Panc1 (cell line): ENCODE measurements at regions not wholly inside any gene's neighbourhood (a gene's known extent, or its start where the extent isn't known, plus 50 kb on each side); places are given as distances from the start of the nearest gene placed in this dataset.

Experiments used
- ATAC-seq: fragments of 200-7000 bp; cut with Tn5 transposase; 2 replicates; pipeline ENCODE4 v1.9.1; 2020; ENCODE audit warnings: mild to moderate bottlenecking, moderate library complexity
- BruUV-seq: library from RNA; stranded (reverse); fragments of 400-500 nt; replicated peaks from 2 replicates; lab custom pipeline; 2021; lab: Mats Ljungman, UMichigan
- CTCF ChIA-PET: fragments of 300-600 bp; sonication (Branson Sonifier 250); formaldehyde crosslinking; loops from one replicate; lab custom pipeline; 2022; ENCODE audit warnings: antibody characterized with exemption; lab: Charles Lee
- POLR2A ChIA-PET: fragments of 300-600 bp; sonication (Branson Sonifier 250); formaldehyde crosslinking; loops from one replicate; lab custom pipeline; 2022; ENCODE audit warnings: antibody characterized with exemption; lab: Charles Lee
- DNase-seq: peaks from one replicate; pipeline ENCODE4 v3.0.0-alpha.2; 2010; ENCODE audit warnings: low read depth, low spot score
- H3K27ac ChIP-seq: 2 replicates; pipeline ENCODE4 v1.5.1; 2011; ENCODE audit warnings: mild to moderate bottlenecking, low read length, inconsistent platforms
- H3K27me3 ChIP-seq: fragments of 200-500 bp; sonication (Bioruptor generic); 2 replicates; pipeline ENCODE4 v1.6.0; 2014; ENCODE audit warnings: low read length, inconsistent platforms; ENCODE audit not compliant: control insufficient read depth, insufficient read depth
- H3K36me3 ChIP-seq: fragments of 200-500 bp; sonication (Bioruptor generic); 2 replicates; pipeline ENCODE4 v1.5.1; 2014; ENCODE audit warnings: inconsistent platforms, mild to moderate bottlenecking, low read length, moderate library complexity; ENCODE audit not compliant: control insufficient read depth, insufficient read depth
- H3K4me1 ChIP-seq: 2 replicates; pipeline ENCODE4 v1.5.1; 2011; ENCODE audit warnings: inconsistent platforms, mild to moderate bottlenecking, low read length, moderate library complexity; ENCODE audit not compliant: control insufficient read depth, insufficient read depth
- H3K4me3 ChIP-seq, 2 experiments: 2 replicates each; pipeline ENCODE4 v1.5.1; 2011 to 2012; ENCODE audit warnings: low read depth in 2 of 2, low read length in 2 of 2, mild to moderate bottlenecking in 2 of 2, inconsistent platforms in 1 of 2, moderate library complexity in 1 of 2
- H3K9me3 ChIP-seq: fragments of 200-500 bp; sonication (Bioruptor generic); 2 replicates; pipeline ENCODE4 v1.5.1; 2014; ENCODE audit warnings: low read depth, mild to moderate bottlenecking, inconsistent platforms, low read length, moderate library complexity; ENCODE audit not compliant: control insufficient read depth, insufficient read depth
- POLR2AphosphoS5 ChIP-seq: IDR thresholded peaks from 2 replicates; pipeline ENCODE4 v1.6.1; 2012; ENCODE audit warnings: mild to moderate bottlenecking, low read depth, low read length, moderate library complexity
- SIN3A ChIP-seq: IDR thresholded peaks from 2 replicates; pipeline ENCODE4 v1.6.1; 2012; ENCODE audit warnings: low read depth, mild to moderate bottlenecking, low read length, moderate library complexity, borderline replicate concordance; ENCODE audit not compliant: insufficient read depth
- TCF7L2 ChIP-seq: IDR thresholded peaks from 2 replicates; pipeline ENCODE4 v1.6.1; 2011; ENCODE audit warnings: mild to moderate bottlenecking, low read depth, low read length, inconsistent platforms
- in situ Hi-C: cut with HindIII; loops from 2 replicates; pipeline ENCODE4 v1.10.0; 2016; ENCODE audit warnings: low sequenced_read_pairs, low pct_unique_long_range_greater_than_20kb
- intact Hi-C: fragments of 100-400 bp; cut with micrococcal nuclease; formaldehyde crosslinking; loops from one replicate; pipeline ENCODE4 v1.10.0; 2022; ENCODE audit not compliant: unreplicated experiment
- TF ChIP-seq, protein P1 (sequence below): fragments of 450-650 bp; IDR thresholded peaks from 2 replicates; pipeline ENCODE4 v1.5.1; 2017; ENCODE audit warnings: mild to moderate bottlenecking
- TF ChIP-seq, protein P2 (sequence below), 2 experiments: IDR thresholded peaks; 2 replicates each; pipeline ENCODE4 v1.6.1; 2011 to 2012; ENCODE audit warnings: low read depth in 2 of 2, control low read depth in 1 of 2, low read length in 1 of 2, mild to moderate bottlenecking in 1 of 2, moderate library complexity in 1 of 2; ENCODE audit not compliant: insufficient read depth in 1 of 2

DNA sequence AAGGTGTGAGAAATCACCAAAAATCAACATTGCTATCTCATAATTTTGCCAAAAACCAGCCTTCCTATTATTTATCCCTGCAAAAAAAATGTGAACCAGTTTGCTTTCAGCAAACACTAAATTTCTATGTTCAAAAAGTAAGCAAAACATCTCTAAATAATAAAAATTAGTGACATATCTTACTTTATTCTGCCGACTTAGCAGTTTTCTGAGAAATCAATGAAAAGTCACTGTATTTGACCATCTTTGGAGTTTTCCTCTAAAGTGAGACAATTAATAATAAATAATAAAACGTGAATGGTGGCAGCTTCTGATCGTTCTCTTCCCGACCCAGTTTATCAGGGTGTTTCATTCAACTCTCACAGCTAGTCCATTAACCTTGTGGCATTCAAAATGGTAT is 158.6 kb upstream of the TARS1 start:
- CTCF ChIA-PET: no interaction called here
- in situ Hi-C loops: no loop called here
- no peak overlapping the region for H3K27ac ChIP-seq

DNA sequence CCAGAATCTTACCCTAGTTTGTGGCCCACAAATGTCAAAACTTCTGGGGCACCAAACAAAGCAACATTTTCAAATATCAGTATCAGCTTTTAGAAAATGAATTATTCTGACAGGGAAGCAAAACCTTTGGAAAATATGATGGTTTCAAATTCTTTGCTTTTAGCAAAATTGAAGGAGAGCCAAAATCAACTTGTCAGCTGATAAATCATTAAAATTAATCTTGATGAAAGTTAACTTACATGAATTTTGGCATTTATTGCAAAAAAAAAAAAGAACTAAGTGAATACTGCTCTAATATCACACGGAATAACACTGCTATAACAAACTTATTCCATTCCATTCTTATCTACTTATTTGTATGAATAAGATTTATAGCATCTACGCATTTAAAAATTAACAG is 158.1 kb upstream of the TARS1 start:
- Histone ChIP-seq H3K9me3 (no peaks in the 10 kb centered on the region), H3K27ac (no peak overlapping the region), H3K27me3 (no peaks in the 10 kb centered on the region), H3K36me3 (no peaks in the 10 kb centered on the region), H3K4me3 (no peak overlapping the region), H3K4me1 (no peaks in the 10 kb centered on the region)
- ChIA-PET CTCF (no interaction called here), POLR2A (no interaction called here)
- no TSS peak for BruUV-seq
- ATAC-seq (no peak), DNase-seq (no peak)
- in situ Hi-C loops (no loop called here), intact Hi-C loops (no loop called here)
- TF ChIP-seq POLR2AphosphoS5: no peak
- no peak for TF ChIP-seq SIN3A
- TF ChIP-seq, protein P1, sequence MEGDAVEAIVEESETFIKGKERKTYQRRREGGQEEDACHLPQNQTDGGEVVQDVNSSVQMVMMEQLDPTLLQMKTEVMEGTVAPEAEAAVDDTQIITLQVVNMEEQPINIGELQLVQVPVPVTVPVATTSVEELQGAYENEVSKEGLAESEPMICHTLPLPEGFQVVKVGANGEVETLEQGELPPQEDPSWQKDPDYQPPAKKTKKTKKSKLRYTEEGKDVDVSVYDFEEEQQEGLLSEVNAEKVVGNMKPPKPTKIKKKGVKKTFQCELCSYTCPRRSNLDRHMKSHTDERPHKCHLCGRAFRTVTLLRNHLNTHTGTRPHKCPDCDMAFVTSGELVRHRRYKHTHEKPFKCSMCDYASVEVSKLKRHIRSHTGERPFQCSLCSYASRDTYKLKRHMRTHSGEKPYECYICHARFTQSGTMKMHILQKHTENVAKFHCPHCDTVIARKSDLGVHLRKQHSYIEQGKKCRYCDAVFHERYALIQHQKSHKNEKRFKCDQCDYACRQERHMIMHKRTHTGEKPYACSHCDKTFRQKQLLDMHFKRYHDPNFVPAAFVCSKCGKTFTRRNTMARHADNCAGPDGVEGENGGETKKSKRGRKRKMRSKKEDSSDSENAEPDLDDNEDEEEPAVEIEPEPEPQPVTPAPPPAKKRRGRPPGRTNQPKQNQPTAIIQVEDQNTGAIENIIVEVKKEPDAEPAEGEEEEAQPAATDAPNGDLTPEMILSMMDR: no peak
- TF ChIP-seq, protein P2, sequence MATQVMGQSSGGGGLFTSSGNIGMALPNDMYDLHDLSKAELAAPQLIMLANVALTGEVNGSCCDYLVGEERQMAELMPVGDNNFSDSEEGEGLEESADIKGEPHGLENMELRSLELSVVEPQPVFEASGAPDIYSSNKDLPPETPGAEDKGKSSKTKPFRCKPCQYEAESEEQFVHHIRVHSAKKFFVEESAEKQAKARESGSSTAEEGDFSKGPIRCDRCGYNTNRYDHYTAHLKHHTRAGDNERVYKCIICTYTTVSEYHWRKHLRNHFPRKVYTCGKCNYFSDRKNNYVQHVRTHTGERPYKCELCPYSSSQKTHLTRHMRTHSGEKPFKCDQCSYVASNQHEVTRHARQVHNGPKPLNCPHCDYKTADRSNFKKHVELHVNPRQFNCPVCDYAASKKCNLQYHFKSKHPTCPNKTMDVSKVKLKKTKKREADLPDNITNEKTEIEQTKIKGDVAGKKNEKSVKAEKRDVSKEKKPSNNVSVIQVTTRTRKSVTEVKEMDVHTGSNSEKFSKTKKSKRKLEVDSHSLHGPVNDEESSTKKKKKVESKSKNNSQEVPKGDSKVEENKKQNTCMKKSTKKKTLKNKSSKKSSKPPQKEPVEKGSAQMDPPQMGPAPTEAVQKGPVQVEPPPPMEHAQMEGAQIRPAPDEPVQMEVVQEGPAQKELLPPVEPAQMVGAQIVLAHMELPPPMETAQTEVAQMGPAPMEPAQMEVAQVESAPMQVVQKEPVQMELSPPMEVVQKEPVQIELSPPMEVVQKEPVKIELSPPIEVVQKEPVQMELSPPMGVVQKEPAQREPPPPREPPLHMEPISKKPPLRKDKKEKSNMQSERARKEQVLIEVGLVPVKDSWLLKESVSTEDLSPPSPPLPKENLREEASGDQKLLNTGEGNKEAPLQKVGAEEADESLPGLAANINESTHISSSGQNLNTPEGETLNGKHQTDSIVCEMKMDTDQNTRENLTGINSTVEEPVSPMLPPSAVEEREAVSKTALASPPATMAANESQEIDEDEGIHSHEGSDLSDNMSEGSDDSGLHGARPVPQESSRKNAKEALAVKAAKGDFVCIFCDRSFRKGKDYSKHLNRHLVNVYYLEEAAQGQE (IDR thresholded peaks at IDR 0.05; ENCODE audit: insufficient read depth in 1 of 2, low read depth in 2 of 2, low read length in 1 of 2): no peak
- TF ChIP-seq TCF7L2: no peak

More for the DNA sequence above, 158.6 kb upstream of the TARS1 start:
- TF ChIP-seq, protein P1: no peak
- no peak for TF ChIP-seq SIN3A
- TF ChIP-seq, protein P2 (IDR thresholded peaks at IDR 0.05; ENCODE audit: insufficient read depth in 1 of 2, low read depth in 2 of 2, low read length in 1 of 2): no peak
- TF ChIP-seq TCF7L2: no peak
- TF ChIP-seq POLR2AphosphoS5: no peak
- no peaks in the 10 kb centered on the region for H3K36me3 ChIP-seq
- BruUV-seq: no TSS peak
- POLR2A ChIA-PET: no interaction called here
- DNase-seq (no peak), ATAC-seq (no peak)
- no peaks in the 10 kb centered on the region for H3K9me3 ChIP-seq
- H3K4me3 ChIP-seq: no peak overlapping the region
- intact Hi-C loops: no loop called here
- H3K27me3 ChIP-seq: no peaks in the 10 kb centered on the region
- H3K4me1 ChIP-seq: no peaks in the 10 kb centered on the region
